GM12878 (cell line): ENCODE measurements at regions not wholly inside any gene's neighbourhood (a gene's known extent, or its start where the extent isn't known, plus 50 kb on each side); places are given as distances from the start of the nearest gene placed in this dataset.
"Not testable (repeated sequence)": the region's sequence is repeated elsewhere in the genome, so short reads cannot be mapped to it uniquely, and the experiment has no call there.

ENCODE experiments used
- CBX5 ChIP-seq: sonication (generic); IDR thresholded peaks from 2 replicates; pipeline ENCODE4 v1.6.1; 2016; ENCODE audit warnings: low read depth, moderate library complexity, mild to moderate bottlenecking, inconsistent platforms
- POLR2AphosphoS5 ChIP-seq: IDR thresholded peaks from 2 replicates; pipeline ENCODE4 v1.6.1; 2011; ENCODE audit warnings: mild to moderate bottlenecking, low read length, inconsistent platforms
- RELA ChIP-seq: fragments of 450-650 bp; IDR thresholded peaks from 2 replicates; pipeline ENCODE4 v1.8.0; 2014; ENCODE audit warnings: borderline replicate concordance; ENCODE audit not compliant: partially characterized antibody
- SP1 ChIP-seq: IDR thresholded peaks from one replicate; pipeline ENCODE4 v1.6.1; 2011; ENCODE audit warnings: low read depth, low read length
- TF ChIP-seq, protein P1 (sequence below): fragments of 450-650 bp; formaldehyde crosslinking; IDR thresholded peaks from 2 replicates; pipeline ENCODE4 v1.4.0; 2020; ENCODE audit warnings: mild to moderate bottlenecking, moderate library complexity
- TF ChIP-seq, protein P2 (sequence below), 3 experiments: IDR thresholded peaks in 2 of 3; conservative IDR thresholded peaks in 1 of 3; 2 replicates each; pipeline ENCODE4 v1.5.1; 2011; ENCODE audit warnings: low read depth in 3 of 3, low read length in 3 of 3, mild to moderate bottlenecking in 3 of 3, control low read depth in 2 of 3, moderate library complexity in 2 of 3, inconsistent platforms in 1 of 3, mixed read lengths in 1 of 3; ENCODE audit not compliant: control insufficient read depth in 2 of 3, insufficient read depth in 1 of 3; ENCODE audit errors: extremely low read depth in 1 of 3

DNA sequence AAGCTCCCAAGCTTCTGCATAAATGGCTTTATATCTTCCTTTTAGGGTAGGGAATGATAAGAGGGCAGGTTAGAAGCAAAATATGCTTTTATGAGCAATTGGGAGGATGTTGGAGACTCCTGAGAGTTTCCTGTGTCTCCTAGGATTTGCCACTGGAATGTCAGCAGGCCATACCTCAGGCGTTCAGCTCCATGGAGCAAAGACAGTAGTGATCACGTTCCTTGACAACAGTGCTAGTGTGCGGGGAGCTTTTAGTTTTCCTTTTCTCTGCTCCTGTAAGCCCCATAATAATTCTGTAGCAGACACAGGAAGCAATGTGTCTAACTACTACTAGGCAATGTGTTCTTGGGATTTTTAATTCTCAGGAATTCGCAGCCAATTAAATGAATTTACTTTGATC is 113.6 kb downstream of the SRGAP2 start:
- not testable (repeated sequence) for TF ChIP-seq POLR2AphosphoS5, RELA, SP1, CBX5
- TF ChIP-seq, protein P1, sequence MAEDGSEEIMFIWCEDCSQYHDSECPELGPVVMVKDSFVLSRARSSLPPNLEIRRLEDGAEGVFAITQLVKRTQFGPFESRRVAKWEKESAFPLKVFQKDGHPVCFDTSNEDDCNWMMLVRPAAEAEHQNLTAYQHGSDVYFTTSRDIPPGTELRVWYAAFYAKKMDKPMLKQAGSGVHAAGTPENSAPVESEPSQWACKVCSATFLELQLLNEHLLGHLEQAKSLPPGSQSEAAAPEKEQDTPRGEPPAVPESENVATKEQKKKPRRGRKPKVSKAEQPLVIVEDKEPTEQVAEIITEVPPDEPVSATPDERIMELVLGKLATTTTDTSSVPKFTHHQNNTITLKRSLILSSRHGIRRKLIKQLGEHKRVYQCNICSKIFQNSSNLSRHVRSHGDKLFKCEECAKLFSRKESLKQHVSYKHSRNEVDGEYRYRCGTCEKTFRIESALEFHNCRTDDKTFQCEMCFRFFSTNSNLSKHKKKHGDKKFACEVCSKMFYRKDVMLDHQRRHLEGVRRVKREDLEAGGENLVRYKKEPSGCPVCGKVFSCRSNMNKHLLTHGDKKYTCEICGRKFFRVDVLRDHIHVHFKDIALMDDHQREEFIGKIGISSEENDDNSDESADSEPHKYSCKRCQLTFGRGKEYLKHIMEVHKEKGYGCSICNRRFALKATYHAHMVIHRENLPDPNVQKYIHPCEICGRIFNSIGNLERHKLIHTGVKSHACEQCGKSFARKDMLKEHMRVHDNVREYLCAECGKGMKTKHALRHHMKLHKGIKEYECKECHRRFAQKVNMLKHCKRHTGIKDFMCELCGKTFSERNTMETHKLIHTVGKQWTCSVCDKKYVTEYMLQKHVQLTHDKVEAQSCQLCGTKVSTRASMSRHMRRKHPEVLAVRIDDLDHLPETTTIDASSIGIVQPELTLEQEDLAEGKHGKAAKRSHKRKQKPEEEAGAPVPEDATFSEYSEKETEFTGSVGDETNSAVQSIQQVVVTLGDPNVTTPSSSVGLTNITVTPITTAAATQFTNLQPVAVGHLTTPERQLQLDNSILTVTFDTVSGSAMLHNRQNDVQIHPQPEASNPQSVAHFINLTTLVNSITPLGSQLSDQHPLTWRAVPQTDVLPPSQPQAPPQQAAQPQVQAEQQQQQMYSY (CRISPR knock-in tag) = not testable (repeated sequence)
- TF ChIP-seq, protein P2, sequence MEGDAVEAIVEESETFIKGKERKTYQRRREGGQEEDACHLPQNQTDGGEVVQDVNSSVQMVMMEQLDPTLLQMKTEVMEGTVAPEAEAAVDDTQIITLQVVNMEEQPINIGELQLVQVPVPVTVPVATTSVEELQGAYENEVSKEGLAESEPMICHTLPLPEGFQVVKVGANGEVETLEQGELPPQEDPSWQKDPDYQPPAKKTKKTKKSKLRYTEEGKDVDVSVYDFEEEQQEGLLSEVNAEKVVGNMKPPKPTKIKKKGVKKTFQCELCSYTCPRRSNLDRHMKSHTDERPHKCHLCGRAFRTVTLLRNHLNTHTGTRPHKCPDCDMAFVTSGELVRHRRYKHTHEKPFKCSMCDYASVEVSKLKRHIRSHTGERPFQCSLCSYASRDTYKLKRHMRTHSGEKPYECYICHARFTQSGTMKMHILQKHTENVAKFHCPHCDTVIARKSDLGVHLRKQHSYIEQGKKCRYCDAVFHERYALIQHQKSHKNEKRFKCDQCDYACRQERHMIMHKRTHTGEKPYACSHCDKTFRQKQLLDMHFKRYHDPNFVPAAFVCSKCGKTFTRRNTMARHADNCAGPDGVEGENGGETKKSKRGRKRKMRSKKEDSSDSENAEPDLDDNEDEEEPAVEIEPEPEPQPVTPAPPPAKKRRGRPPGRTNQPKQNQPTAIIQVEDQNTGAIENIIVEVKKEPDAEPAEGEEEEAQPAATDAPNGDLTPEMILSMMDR (IDR thresholded peaks at IDR 0.05 in 2 of 3, conservative IDR thresholded peaks at IDR 0.05 in 1 of 3; ENCODE audit: control insufficient read depth in 2 of 3, extremely low read depth in 1 of 3, insufficient read depth in 1 of 3, low read depth in 3 of 3, low read length in 3 of 3) = not testable (repeated sequence)
